GM12878 (cell line): ENCODE measurements at regions not wholly inside any gene's neighbourhood (a gene's known extent, or its start where the extent isn't known, plus 50 kb on each side); places are given as distances from the start of the nearest gene placed in this dataset.

Experiments
- ATAC-seq: fragments of 200-7000 bp; cut with Tn5 transposase; 3 replicates; pipeline ENCODE4 v1.9.1; 2020; ENCODE audit warnings: mild to moderate bottlenecking, moderate library complexity
- BruUV-seq: library from RNA; stranded (reverse); fragments of 400-500 nt; replicated peaks from 2 replicates; lab custom pipeline; 2021; lab: Mats Ljungman, UMichigan
- CTCF ChIA-PET: fragments of 300-600 bp; sonication (Branson Sonifier 250); formaldehyde crosslinking; extraction: SDS; loops from one replicate; lab custom pipeline; 2021; ENCODE audit warnings: inconsistent platforms; lab: Yijun Ruan, JAX
- POLR2A ChIA-PET: fragments of 350-600 bp; formaldehyde crosslinking; extraction: SDS; loops from one replicate; lab custom pipeline; 2021; ENCODE audit warnings: inconsistent platforms; lab: Charles Lee
- RAD21 ChIA-PET: fragments of 300-600 bp; sonication (Branson Sonifier 250); formaldehyde crosslinking; loops from one replicate; lab custom pipeline; 2023; ENCODE audit warnings: antibody characterized with exemption; ENCODE audit not compliant: unreplicated experiment; lab: Charles Lee
- SMC1A ChIA-PET: fragments of 300-600 bp; sonication (Branson Sonifier 250); formaldehyde crosslinking; loops from one replicate; lab custom pipeline; 2023; ENCODE audit not compliant: unreplicated experiment, uncharacterized antibody; lab: Charles Lee
- DNase-seq: peaks from one replicate; pipeline ENCODE4 v3.0.0-alpha.2; 2011; ENCODE audit warnings: low read depth, low spot score
- FAIRE-seq: peaks from 3 replicates; lab custom pipeline; 2011; peaks lifted over from hg19 to GRCh38; lab: Jason Lieb, UNC
- H2AFZ ChIP-seq: 2 replicates; pipeline ENCODE4 v1.6.0; 2011; ENCODE audit warnings: low read depth, low read length, control low read depth; ENCODE audit not compliant: control insufficient read depth
- H3K27ac ChIP-seq: 2 replicates; pipeline ENCODE4 v1.5.1; 2011; ENCODE audit warnings: control low read depth; ENCODE audit not compliant: control insufficient read depth, insufficient read depth
- H3K27me3 ChIP-seq, 2 experiments: replicated peaks in 1 of 2; 2 replicates each; pipeline versions ENCODE4 v1.6.0 to v1.6.1; 2011; ENCODE audit warnings: low read length in 1 of 2; ENCODE audit not compliant: control insufficient read depth in 2 of 2, insufficient read depth in 2 of 2
- H3K36me3 ChIP-seq, 2 experiments: 2 replicates each; pipeline ENCODE4 v1.5.1; 2011; ENCODE audit warnings: low read length in 1 of 2; ENCODE audit not compliant: control insufficient read depth in 2 of 2, insufficient read depth in 2 of 2
- H3K4me1 ChIP-seq: 2 replicates; pipeline ENCODE4 v1.6.1; 2011; ENCODE audit warnings: mild to moderate bottlenecking, low read length, moderate library complexity, mixed read lengths; ENCODE audit not compliant: control insufficient read depth, insufficient read depth
- H3K4me2 ChIP-seq: 2 replicates; pipeline ENCODE4 v1.6.0; 2011; ENCODE audit warnings: control low read depth; ENCODE audit not compliant: control insufficient read depth, insufficient read depth
- H3K4me3 ChIP-seq: fragments of 200-600 bp; sonication (generic); 2 replicates; pipeline ENCODE4 v1.5.1; 2016
- H3K79me2 ChIP-seq: 2 replicates; pipeline ENCODE4 v1.6.0; 2011; ENCODE audit warnings: low read length; ENCODE audit not compliant: control insufficient read depth, insufficient read depth
- H3K9ac ChIP-seq: 2 replicates; pipeline ENCODE4 v1.8.0; 2011; ENCODE audit warnings: low read length, control low read depth, mixed read lengths; ENCODE audit not compliant: control insufficient read depth, insufficient read depth
- H3K9me3 ChIP-seq: replicated peaks from 3 replicates; pipeline ENCODE4 v1.5.1; 2011; ENCODE audit warnings: mild to moderate bottlenecking, low read length; ENCODE audit not compliant: control insufficient read depth, insufficient read depth
- H4K20me1 ChIP-seq: 2 replicates; pipeline ENCODE4 v1.6.0; 2011; ENCODE audit not compliant: control insufficient read depth, insufficient read depth
- CBX5 ChIP-seq: sonication (generic); IDR thresholded peaks from 2 replicates; pipeline ENCODE4 v1.6.1; 2016; ENCODE audit warnings: low read depth, moderate library complexity, mild to moderate bottlenecking, inconsistent platforms
- CHD2 ChIP-seq: IDR thresholded peaks from 2 replicates; pipeline ENCODE4 v1.6.1; 2011; ENCODE audit warnings: low read depth, low read length, improper control_type of control experiment, borderline replicate concordance
- CHD4 ChIP-seq: fragments of 200-600 bp; sonication (generic); IDR thresholded peaks from 2 replicates; pipeline ENCODE4 v1.6.1; 2016; ENCODE audit warnings: mild to moderate bottlenecking
- EED ChIP-seq: sonication (generic); IDR thresholded peaks from 2 replicates; pipeline ENCODE4 v1.6.1; 2016; ENCODE audit warnings: antibody characterized with exemption, low read depth
- EGR1 ChIP-seq, 2 experiments: IDR thresholded peaks; 1 replicate in 1 of 2; 2 replicates in 1 of 2; pipeline ENCODE4 v1.6.1; 2011 to 2012; ENCODE audit warnings: low read depth in 2 of 2, low read length in 2 of 2, borderline replicate concordance in 1 of 2, mild to moderate bottlenecking in 1 of 2, moderate library complexity in 1 of 2
- FOS ChIP-seq: IDR thresholded peaks from 3 replicates; pipeline ENCODE4 v1.6.1; 2011; ENCODE audit warnings: borderline replicate concordance; ENCODE audit not compliant: insufficient read length; ENCODE audit errors: extremely low read depth
- FOXM1 ChIP-seq: IDR thresholded peaks from 2 replicates; pipeline ENCODE4 v1.6.1; 2012; ENCODE audit warnings: low read depth, mild to moderate bottlenecking, inconsistent platforms, low read length, moderate library complexity
- HCFC1 ChIP-seq: fragments of 150-350 bp; IDR thresholded peaks from 2 replicates; pipeline ENCODE4 v1.6.1; 2014; ENCODE audit warnings: low read length
- IKZF2 ChIP-seq, 2 experiments: fragments of 450-650 bp; IDR thresholded peaks; 2 replicates each; pipeline ENCODE4 v1.6.1; 2017; ENCODE audit warnings: mild to moderate bottlenecking in 2 of 2, moderate library complexity in 2 of 2
- KLF5 ChIP-seq: fragments of 450-650 bp; IDR thresholded peaks from 2 replicates; pipeline ENCODE4 v1.6.1; 2014; ENCODE audit warnings: mild to moderate bottlenecking; ENCODE audit not compliant: partially characterized antibody
- POU2F2 ChIP-seq: IDR thresholded peaks from 3 replicates; pipeline ENCODE4 v1.6.1; 2011; ENCODE audit warnings: low read depth, mild to moderate bottlenecking, low read length, borderline replicate concordance
- RAD21 ChIP-seq: IDR thresholded peaks from 2 replicates; pipeline ENCODE4 v1.6.1; 2011; ENCODE audit warnings: mild to moderate bottlenecking, low read depth, low read length, moderate library complexity; ENCODE audit not compliant: insufficient read depth
- RAD51 ChIP-seq: fragments of 450-650 bp; IDR thresholded peaks from 2 replicates; pipeline ENCODE4 v1.6.1; 2016; ENCODE audit warnings: moderate library complexity, mild to moderate bottlenecking, inconsistent platforms
- RCOR1 ChIP-seq: conservative IDR thresholded peaks from 2 replicates; pipeline ENCODE4 v1.6.1; 2012; ENCODE audit warnings: low read depth, low read length, improper control_type of control experiment
- TAF1 ChIP-seq: IDR thresholded peaks from 2 replicates; pipeline ENCODE4 v1.6.1; 2011; ENCODE audit warnings: mild to moderate bottlenecking, low read depth, low read length, borderline replicate concordance
- ZSCAN29 ChIP-seq: fragments of 450-650 bp; IDR thresholded peaks from 2 replicates; pipeline ENCODE4 v1.6.1; 2017; ENCODE audit warnings: mild to moderate bottlenecking, moderate library complexity
- WGBS: methylation state at CpG from one replicate; pipeline ENCODE4 v1.1.6; 2016; ENCODE audit warnings: low lambda C conversion rate; ENCODE audit not compliant: insufficient replicate concordance, insufficient coverage; ENCODE audit errors: missing lambda C conversion rate; 5-methylcytosine and 5-hydroxymethylcytosine counted together
- in situ Hi-C: fragments of 300-500 bp; cut with MboI; formaldehyde crosslinking; loops from 9 replicates; pipeline ENCODE4 v1.14.3; 2018; ENCODE audit warnings: mixed read lengths
- intact Hi-C: fragments of 100-400 bp; cut with micrococcal nuclease; formaldehyde crosslinking; loops from one replicate; pipeline ENCODE4 v1.14.2; 2022; ENCODE audit not compliant: unreplicated experiment
- TF ChIP-seq, protein P1 (sequence below): fragments of 450-650 bp; IDR thresholded peaks from 2 replicates; pipeline ENCODE4 v1.6.1; 2017; ENCODE audit warnings: mild to moderate bottlenecking, moderate library complexity
- TF ChIP-seq, protein P2 (sequence below): fragments of 150-350 bp; IDR thresholded peaks from 2 replicates; pipeline ENCODE4 v1.6.1; 2016; ENCODE audit warnings: low read depth, low read length

DNA sequence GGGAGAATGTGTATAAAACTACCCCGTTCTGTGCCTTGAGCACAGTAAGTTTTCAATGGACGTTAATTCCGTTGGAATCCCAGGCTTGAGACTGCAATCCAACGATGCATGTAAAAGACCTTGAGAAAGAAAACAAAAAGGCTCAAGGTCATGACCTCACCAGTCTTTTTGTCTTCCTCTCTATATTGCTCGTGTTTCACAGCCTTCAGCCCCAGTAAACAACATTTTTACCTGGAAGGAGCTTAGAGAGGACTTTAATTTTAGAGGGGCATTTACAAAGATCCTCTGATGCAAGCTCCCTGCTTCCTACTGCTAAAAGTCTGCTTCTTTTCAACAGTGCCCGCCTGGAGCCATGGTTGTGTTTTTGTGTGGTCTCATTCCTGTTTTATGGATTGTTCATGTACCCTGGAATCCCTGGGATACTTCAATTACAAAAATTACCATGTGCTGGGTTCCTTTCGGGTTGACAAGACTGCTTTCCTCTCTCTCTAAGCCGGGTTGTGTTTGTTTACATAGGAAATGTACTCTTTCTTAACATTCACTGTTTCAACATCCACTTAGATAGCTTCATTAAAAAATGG is 320.1 kb upstream of the NFE2L3 start:
- Histone ChIP-seq H3K4me3 (no peak overlapping the region), H3K36me3 (no peaks in the 10 kb centered on the region), H3K27me3 (no peaks in the 10 kb centered on the region), H2AFZ (no peak overlapping the region), H3K9me3 (no peaks in the 10 kb centered on the region), H3K4me1 (no peaks in the 10 kb centered on the region), H3K9ac (no peak overlapping the region), H3K27ac (no peak overlapping the region), H3K4me2 (no peak overlapping the region), H4K20me1 (no peaks in the 10 kb centered on the region), H3K79me2 (no peaks in the 10 kb centered on the region)
- BruUV-seq = no TSS peak
- intact Hi-C loops = no loop called here
- RAD21 ChIA-PET = no interaction called here
- POLR2A ChIA-PET = no interaction called here
- WGBS = 21% methylated on average over 8 of the region's 8 CpGs
- CTCF ChIA-PET = no interaction called here
- DNase-seq = no peak
- ATAC-seq = no peak
- FAIRE-seq = no peak
- in situ Hi-C loops = no loop called here
- TF ChIP-seq CHD4 (no peak), FOS (no peak), ZSCAN29 (no peak), RAD51 (no peak), EGR1 (IDR thresholded peaks at IDR 0.05; ENCODE audit: borderline replicate concordance in 1 of 2, low read depth in 2 of 2, low read length in 2 of 2) (no peak), EED (no peak), CHD2 (no peak), IKZF2 (IDR thresholded peaks at IDR 0.05) (no peak), POU2F2 (no peak), TAF1 (no peak), KLF5 (no peak), FOXM1 (no peak), CBX5 (no peak), RAD21 (no peak), HCFC1 (no peak), RCOR1 (no peak)
- TF ChIP-seq, protein P1, sequence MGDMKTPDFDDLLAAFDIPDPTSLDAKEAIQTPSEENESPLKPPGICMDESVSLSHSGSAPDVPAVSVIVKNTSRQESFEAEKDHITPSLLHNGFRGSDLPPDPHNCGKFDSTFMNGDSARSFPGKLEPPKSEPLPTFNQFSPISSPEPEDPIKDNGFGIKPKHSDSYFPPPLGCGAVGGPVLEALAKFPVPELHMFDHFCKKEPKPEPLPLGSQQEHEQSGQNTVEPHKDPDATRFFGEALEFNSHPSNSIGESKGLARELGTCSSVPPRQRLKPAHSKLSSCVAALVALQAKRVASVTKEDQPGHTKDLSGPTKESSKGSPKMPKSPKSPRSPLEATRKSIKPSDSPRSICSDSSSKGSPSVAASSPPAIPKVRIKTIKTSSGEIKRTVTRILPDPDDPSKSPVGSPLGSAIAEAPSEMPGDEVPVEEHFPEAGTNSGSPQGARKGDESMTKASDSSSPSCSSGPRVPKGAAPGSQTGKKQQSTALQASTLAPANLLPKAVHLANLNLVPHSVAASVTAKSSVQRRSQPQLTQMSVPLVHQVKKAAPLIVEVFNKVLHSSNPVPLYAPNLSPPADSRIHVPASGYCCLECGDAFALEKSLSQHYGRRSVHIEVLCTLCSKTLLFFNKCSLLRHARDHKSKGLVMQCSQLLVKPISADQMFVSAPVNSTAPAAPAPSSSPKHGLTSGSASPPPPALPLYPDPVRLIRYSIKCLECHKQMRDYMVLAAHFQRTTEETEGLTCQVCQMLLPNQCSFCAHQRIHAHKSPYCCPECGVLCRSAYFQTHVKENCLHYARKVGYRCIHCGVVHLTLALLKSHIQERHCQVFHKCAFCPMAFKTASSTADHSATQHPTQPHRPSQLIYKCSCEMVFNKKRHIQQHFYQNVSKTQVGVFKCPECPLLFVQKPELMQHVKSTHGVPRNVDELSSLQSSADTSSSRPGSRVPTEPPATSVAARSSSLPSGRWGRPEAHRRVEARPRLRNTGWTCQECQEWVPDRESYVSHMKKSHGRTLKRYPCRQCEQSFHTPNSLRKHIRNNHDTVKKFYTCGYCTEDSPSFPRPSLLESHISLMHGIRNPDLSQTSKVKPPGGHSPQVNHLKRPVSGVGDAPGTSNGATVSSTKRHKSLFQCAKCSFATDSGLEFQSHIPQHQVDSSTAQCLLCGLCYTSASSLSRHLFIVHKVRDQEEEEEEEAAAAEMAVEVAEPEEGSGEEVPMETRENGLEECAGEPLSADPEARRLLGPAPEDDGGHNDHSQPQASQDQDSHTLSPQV = no peak
- TF ChIP-seq, protein P2, sequence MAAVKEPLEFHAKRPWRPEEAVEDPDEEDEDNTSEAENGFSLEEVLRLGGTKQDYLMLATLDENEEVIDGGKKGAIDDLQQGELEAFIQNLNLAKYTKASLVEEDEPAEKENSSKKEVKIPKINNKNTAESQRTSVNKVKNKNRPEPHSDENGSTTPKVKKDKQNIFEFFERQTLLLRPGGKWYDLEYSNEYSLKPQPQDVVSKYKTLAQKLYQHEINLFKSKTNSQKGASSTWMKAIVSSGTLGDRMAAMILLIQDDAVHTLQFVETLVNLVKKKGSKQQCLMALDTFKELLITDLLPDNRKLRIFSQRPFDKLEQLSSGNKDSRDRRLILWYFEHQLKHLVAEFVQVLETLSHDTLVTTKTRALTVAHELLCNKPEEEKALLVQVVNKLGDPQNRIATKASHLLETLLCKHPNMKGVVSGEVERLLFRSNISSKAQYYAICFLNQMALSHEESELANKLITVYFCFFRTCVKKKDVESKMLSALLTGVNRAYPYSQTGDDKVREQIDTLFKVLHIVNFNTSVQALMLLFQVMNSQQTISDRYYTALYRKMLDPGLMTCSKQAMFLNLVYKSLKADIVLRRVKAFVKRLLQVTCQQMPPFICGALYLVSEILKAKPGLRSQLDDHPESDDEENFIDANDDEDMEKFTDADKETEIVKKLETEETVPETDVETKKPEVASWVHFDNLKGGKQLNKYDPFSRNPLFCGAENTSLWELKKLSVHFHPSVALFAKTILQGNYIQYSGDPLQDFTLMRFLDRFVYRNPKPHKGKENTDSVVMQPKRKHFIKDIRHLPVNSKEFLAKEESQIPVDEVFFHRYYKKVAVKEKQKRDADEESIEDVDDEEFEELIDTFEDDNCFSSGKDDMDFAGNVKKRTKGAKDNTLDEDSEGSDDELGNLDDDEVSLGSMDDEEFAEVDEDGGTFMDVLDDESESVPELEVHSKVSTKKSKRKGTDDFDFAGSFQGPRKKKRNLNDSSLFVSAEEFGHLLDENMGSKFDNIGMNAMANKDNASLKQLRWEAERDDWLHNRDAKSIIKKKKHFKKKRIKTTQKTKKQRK = no peak
- SMC1A ChIA-PET = interaction anchor here (0.6 to 0.7 kb wide), 2 partner anchors 11 to 15 kb away, joined by 3 to 4 read pairs; no protein-coding TSS in a partner anchor
